DOHH2 (cell line): ENCODE measurements at regions not wholly inside any gene's neighbourhood (a gene's known extent, or its start where the extent isn't known, plus 50 kb on each side); places are given as distances from the start of the nearest gene placed in this dataset.

ENCODE experiments used
- EZH2phosphoT487 ChIP-seq: fragments of 200-600 bp; sonication (generic); IDR thresholded peaks from 2 replicates; pipeline ENCODE4 v1.6.1; 2017; ENCODE audit warnings: borderline replicate concordance, mild to moderate bottlenecking, antibody characterized with exemption, low read length, moderate library complexity, mixed read lengths
- TF ChIP-seq, protein P1 (sequence below): fragments of 200-600 bp; sonication (generic); IDR thresholded peaks from one replicate; pipeline ENCODE4 v1.5.1; 2014; ENCODE audit warnings: antibody characterized with exemption, mild to moderate bottlenecking, low read depth, low read length; ENCODE audit not compliant: poor library complexity, severe bottlenecking

DNA sequence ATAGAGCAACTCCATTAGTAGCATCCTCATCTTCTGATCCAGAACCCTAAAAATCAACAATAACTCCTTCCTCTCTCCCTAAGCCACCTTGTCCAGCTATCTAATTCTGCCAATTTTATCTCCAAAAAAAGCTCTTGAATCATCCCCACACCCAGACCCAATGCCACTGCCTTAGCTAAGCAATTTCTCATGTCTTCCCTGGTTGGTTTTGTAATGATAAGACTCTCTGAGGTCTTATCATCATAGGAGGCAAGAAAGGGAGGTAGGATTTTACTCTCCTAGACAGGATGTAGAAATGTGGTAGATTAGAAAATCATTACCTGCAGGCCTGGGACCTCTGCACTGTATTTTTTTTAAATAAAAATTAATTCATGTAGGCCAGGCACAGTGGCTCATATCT is 283.5 kb upstream of the NEBL start:
- TF ChIP-seq, protein P1, sequence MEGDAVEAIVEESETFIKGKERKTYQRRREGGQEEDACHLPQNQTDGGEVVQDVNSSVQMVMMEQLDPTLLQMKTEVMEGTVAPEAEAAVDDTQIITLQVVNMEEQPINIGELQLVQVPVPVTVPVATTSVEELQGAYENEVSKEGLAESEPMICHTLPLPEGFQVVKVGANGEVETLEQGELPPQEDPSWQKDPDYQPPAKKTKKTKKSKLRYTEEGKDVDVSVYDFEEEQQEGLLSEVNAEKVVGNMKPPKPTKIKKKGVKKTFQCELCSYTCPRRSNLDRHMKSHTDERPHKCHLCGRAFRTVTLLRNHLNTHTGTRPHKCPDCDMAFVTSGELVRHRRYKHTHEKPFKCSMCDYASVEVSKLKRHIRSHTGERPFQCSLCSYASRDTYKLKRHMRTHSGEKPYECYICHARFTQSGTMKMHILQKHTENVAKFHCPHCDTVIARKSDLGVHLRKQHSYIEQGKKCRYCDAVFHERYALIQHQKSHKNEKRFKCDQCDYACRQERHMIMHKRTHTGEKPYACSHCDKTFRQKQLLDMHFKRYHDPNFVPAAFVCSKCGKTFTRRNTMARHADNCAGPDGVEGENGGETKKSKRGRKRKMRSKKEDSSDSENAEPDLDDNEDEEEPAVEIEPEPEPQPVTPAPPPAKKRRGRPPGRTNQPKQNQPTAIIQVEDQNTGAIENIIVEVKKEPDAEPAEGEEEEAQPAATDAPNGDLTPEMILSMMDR = no peak
- TF ChIP-seq EZH2phosphoT487 = no peak
